ENCODE measurements at regions not wholly inside any gene's neighbourhood (a gene's known extent, or its start where the extent isn't known, plus 50 kb on each side); places are given as distances from the start of the nearest gene placed in this dataset.

DNA sequence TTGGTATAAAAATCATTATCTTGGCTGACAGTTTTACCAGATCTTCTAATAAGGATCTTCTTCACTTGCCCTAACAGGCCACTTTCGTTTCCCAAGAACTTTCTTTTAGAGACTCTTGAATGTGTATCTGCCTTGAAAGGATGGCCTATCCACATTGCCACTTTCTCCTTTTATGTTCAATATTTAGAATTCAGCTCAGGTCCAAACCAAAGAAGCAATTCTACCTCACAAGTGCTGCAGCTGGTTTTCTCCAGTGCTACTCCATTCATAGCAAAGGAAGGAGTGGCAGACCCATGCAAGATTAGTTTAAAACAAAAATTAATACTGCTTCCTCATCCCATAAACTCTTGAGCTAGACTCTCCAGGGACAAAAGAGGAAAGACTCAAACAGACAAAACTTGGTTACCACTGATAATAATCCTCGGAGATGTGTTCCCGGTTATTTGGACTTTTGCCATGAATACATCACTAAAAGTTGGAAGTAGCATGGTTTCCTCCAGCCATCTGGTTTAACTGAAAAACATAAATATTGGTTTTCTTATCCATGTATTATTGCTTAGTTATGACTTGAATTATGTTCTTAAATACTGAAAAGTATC, 401.8 kb downstream of the PABPC4L start:
- no peak overlapping the region for H3K27ac Mint-ChIP-seq
- H3K27me3 Mint-ChIP-seq = no peaks in the 10 kb centered on the region
- no peak overlapping the region for H3K4me3 Mint-ChIP-seq
- H3K9me3 Mint-ChIP-seq = no peaks in the 10 kb centered on the region
- no peaks in the 10 kb centered on the region for H3K36me3 Mint-ChIP-seq (ENCODE audit: low read depth)
- DNase-seq = no peak
- no peak for ATAC-seq
- no peaks in the 10 kb centered on the region for H3K4me1 Mint-ChIP-seq

DNA sequence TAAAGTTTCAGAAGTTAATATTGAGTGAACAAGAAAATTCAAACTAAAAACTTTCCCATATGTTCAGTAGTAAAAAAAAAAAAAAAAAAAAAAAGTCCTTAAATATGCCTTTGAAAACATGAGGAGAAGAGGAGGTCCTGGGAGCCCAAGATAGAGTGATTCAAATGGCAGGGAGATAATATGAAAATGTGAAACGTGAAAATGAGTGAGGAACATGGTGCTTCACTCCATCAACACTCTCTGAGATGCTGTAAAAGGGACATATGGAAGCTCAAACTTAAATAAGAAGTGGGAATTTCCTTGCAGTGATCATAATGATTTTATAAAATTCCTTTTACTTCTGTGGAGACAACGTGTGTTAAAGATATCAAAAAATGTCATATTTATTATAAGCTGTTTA, 423.9 kb downstream of the PABPC4L start:
- Mint-ChIP-seq H3K27me3 (no peaks in the 10 kb centered on the region), H3K9me3 (peaks cover 9% of the 10 kb centered on the region), H3K36me3 (ENCODE audit: low read depth) (no peaks in the 10 kb centered on the region), H3K27ac (no peak overlapping the region), H3K4me3 (no peak overlapping the region), H3K4me1 (no peaks in the 10 kb centered on the region)
- no peak for ATAC-seq
- DNase-seq = no peak

DNA sequence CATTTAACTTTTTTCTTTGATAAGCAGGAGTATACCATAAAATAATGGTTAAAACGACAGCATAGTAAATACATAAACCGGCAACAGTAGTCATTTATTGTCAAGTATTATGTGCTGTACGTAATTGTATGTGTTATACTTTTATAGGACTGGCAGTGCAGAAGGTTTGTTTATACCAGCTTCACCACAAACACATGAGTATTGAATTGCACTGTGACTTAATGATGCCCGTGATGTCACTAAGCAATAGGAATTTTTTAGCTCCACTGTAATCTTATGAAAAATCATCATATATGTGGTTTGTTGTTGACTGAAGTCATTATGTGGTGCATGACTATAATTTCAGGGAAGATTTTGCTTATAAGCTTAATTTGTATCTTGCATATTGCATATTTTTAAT, 424.6 kb downstream of the PABPC4L start:
- Mint-ChIP-seq H3K4me1 (no peaks in the 10 kb centered on the region), H3K27ac (no peak overlapping the region), H3K9me3 (peaks cover 5% of the 10 kb centered on the region), H3K4me3 (no peak overlapping the region), H3K27me3 (no peaks in the 10 kb centered on the region), H3K36me3 (ENCODE audit: low read depth) (no peaks in the 10 kb centered on the region)
- ATAC-seq (no peak), DNase-seq (no peak)

DNA sequence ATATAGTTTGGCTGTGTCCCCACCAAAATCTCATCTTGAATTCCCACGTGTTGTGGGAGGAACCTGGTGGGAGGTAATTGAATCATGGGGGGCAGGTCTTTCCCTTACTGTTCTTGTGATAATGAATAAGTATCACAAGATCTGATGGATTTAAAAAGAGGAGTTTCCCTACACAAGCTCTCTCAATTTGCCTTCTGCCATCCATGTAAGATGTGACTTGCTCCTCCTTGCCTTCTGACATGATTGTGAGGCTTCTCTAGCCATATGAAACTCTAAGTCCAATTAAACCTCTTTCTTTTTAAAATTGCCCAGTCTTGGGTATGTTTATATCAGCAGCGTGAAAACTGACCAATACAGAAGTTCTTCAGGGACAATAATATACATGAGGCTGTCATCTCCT, 425.1 kb downstream of the PABPC4L start:
- Mint-ChIP-seq H3K9me3 (peaks cover 5% of the 10 kb centered on the region), H3K27ac (no peak overlapping the region), H3K4me3 (no peak overlapping the region), H3K4me1 (no peaks in the 10 kb centered on the region), H3K27me3 (no peaks in the 10 kb centered on the region), H3K36me3 (ENCODE audit: low read depth) (no peaks in the 10 kb centered on the region)
- no peak for DNase-seq
- no peak for ATAC-seq

DNA sequence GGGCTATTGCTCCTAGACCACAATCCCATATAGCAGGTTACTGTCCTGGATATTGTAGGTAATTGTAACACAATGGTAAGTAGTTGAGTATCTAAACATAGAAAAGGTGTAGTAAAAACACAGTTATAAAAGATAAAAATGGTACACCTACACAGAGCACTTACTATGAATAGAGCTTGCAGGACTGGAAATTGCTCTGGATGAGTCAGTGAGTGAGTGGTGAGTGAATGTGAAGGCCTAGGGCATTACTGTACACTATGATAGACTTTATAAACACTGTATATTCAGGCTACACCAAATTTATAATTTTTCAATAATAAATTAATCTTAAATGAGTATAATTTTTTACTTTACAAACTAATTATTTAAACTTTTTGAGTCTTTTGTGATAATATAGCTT, 425.7 kb downstream of the PABPC4L start:
- no peak for DNase-seq

DNA sequence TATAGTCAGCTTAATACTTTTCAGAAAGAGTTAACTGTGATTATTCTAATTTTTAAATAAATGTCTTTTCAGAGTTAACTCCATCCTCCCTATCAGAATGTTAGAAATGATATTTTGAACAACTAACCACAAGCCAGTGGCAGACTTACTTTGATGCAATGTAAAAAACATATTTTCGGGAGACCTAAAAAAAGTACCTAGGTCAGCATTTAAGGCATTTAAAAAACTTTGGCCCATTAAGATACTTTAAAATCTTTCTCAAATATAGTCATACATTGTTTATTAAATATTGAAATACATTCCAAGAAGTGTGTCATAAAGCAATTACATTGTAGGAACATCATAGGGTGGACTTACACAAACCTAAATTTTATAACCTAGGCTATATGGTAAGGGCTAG, 426.1 kb downstream of the PABPC4L start:
- Mint-ChIP-seq H3K27ac (no peak overlapping the region), H3K9me3 (peaks cover 8% of the 10 kb centered on the region), H3K36me3 (ENCODE audit: low read depth) (no peaks in the 10 kb centered on the region), H3K4me3 (no peak overlapping the region), H3K27me3 (no peaks in the 10 kb centered on the region), H3K4me1 (no peaks in the 10 kb centered on the region)
- ATAC-seq = no peak
- DNase-seq = no peak

More for the DNA sequence above, 425.7 kb downstream of the PABPC4L start:
- no peaks in the 10 kb centered on the region for H3K4me1 Mint-ChIP-seq
- no peak overlapping the region for H3K27ac Mint-ChIP-seq
- no peaks in the 10 kb centered on the region for H3K36me3 Mint-ChIP-seq (ENCODE audit: low read depth)
- no peaks in the 10 kb centered on the region for H3K27me3 Mint-ChIP-seq
- no peak for ATAC-seq
- no peak overlapping the region for H3K4me3 Mint-ChIP-seq
- H3K9me3 Mint-ChIP-seq = peaks cover 5% of the 10 kb centered on the region

DNA sequence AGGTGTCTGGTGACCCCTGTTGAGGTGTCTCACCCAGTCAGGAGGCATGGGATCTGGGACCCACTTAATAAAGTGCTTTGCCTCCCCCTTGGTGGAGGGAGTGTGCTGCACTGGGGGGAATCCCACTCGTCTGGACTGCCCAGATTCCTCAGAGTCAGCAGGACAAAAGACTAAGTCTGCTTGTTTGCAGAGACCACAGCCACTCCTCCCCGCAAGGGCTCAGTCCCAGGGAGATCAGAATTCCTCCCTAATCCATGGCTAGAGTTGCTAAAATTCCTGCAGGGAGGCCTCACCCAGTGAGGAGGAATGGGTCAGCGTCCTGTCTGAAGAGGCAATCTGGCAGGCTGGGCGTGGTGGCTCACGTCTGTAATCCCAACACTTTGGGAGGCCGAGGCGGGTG, 442.2 kb downstream of the PABPC4L start:
- peaks cover 3% of the 10 kb centered on the region for H3K9me3 Mint-ChIP-seq
- H3K36me3 Mint-ChIP-seq (ENCODE audit: low read depth) = no peaks in the 10 kb centered on the region
- DNase-seq (no peak), ATAC-seq (no peak)
- H3K27me3 Mint-ChIP-seq = no peaks in the 10 kb centered on the region
- no peak overlapping the region for H3K4me3 Mint-ChIP-seq
- H3K4me1 Mint-ChIP-seq = no peaks in the 10 kb centered on the region
- no peak overlapping the region for H3K27ac Mint-ChIP-seq

DNA sequence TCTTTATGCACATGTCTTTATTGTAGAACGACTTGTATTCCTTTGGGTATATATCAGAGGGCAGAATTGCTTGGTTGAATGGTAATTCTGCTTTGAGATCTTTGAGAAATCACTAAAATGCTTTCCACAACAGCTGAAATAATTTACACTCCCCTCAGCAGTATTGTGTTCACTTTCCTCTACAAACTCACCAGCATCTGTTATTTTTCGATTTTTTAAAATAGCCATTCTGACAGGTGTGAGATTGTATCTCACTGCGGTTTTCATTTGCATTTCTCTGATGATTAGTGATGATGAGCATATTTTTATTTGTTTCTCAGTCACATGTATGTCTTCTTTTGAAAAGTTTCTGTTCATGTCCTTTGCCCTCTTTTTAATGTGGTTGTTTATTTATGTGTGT, 459.8 kb downstream of the PABPC4L start:
- Mint-ChIP-seq H3K36me3 (ENCODE audit: low read depth) (no peaks in the 10 kb centered on the region), H3K4me1 (no peaks in the 10 kb centered on the region), H3K9me3 (peaks cover 18% of the 10 kb centered on the region), H3K27ac (no peak overlapping the region), H3K27me3 (no peaks in the 10 kb centered on the region), H3K4me3 (no peak overlapping the region)
- DNase-seq (no peak), ATAC-seq (no peak)

DNA sequence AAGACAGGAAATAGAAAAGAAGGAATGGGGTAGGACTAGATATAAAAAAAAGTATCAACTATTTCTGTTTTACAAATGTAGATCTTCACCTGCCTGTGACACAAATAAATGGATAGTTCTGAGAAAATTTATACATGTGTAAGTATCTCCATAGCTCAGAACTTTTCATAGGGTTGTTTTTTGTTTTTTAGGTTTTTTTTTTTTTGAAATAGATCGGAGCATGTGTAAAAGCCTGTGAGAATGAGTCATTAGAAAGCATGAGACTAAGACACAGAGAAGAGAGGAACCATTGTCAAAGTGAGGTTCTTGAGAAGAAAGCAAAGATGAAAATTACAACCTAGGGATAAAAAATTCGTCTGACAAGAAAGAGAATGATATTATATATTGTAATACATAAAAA, 481.6 kb downstream of the PABPC4L start:
- Mint-ChIP-seq H3K4me1 (no peaks in the 10 kb centered on the region), H3K36me3 (ENCODE audit: low read depth) (no peaks in the 10 kb centered on the region), H3K27me3 (no peaks in the 10 kb centered on the region), H3K27ac (no peak overlapping the region), H3K4me3 (no peak overlapping the region), H3K9me3 (peaks cover 6% of the 10 kb centered on the region)
- DNase-seq (no peak), ATAC-seq (no peak)

DNA sequence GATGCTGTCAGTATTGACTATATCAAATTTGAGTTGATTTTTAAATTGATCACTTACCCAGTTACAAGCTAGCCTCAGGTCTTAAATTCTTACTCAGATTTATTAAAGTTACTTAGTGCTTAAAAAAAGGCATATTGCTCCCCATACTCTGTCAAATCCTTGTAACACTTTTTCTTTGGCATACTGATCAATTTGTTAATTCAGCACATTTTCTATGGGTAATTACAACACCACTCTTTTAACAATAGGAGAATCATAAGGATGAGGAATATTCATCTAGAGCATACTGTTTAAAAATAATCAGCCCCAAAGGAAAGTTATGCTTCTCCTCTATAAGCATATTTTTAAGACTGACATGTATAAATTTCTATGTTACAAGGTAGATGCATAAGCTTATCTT, 482.5 kb downstream of the PABPC4L start:
- H3K4me3 Mint-ChIP-seq = no peak overlapping the region
- no peaks in the 10 kb centered on the region for H3K36me3 Mint-ChIP-seq (ENCODE audit: low read depth)
- peaks cover 6% of the 10 kb centered on the region for H3K9me3 Mint-ChIP-seq
- no peaks in the 10 kb centered on the region for H3K27me3 Mint-ChIP-seq
- DNase-seq (no peak), ATAC-seq (no peak)
- no peaks in the 10 kb centered on the region for H3K4me1 Mint-ChIP-seq
- no peak overlapping the region for H3K27ac Mint-ChIP-seq

DNA sequence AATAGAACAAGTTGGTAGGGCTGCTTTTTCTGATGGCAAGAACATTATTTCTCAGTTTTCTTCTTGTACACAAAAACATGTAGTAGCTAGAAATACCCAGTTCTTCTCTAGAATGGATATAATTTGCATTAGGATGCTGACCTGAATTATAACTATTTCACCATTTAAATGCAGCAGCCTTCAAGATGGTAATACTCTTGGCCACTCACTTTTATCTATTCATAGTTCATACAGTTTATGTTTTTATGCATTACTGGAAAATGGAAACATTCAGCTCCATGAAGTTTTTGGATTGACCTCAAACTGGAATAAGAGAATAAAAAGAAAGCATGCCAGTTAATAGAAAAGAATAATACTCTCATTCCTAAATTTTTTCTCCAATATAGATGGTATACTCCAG, 487.4 kb downstream of the PABPC4L start:
- Mint-ChIP-seq H3K27ac (no peak overlapping the region), H3K27me3 (no peaks in the 10 kb centered on the region), H3K9me3 (no peaks in the 10 kb centered on the region), H3K4me3 (no peak overlapping the region), H3K4me1 (no peaks in the 10 kb centered on the region), H3K36me3 (ENCODE audit: low read depth) (no peaks in the 10 kb centered on the region)
- no peak for ATAC-seq
- DNase-seq = no peak

DNA sequence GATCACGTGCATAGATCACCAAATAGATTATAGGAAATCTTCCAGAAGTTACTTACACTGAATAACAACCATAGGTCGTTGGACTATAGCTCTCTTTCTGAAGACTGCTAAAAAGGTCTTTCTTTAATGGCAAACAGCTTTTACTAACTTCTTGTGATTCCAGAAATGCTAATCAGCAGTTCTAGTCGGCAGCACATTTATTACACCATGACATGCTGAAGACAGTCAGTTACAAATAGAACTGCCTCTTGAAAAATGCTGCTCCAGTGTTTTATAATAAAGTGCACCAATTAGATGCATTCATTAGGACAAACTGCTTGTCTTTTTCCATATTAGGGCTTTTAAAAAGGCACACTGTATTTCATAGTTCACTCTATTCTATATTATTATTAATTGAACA, 488.2 kb downstream of the PABPC4L start:
- no peaks in the 10 kb centered on the region for H3K4me1 Mint-ChIP-seq
- DNase-seq (no peak), ATAC-seq (no peak)

DNA sequence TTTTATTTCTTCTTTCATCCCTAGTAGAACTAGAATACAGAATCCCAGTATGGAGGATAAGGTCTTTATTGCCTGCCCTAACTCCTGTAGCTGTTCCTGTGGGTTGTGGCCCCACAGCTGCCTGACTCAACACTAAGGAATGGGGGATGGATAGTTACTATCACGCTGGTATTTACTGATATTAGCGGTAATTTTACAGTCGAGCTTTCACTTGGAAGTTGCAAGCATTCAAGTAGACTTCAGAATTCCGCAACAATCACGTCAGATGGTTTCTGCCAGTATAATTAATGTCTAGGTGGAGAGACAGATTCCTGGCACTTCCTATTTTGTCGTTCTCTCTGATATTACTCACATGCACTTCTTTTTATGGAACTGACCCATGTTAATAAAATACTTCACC, 489.8 kb downstream of the PABPC4L start:
- DNase-seq (no peak), ATAC-seq (no peak)
- H3K4me3 Mint-ChIP-seq = no peak overlapping the region
- H3K27me3 Mint-ChIP-seq = no peaks in the 10 kb centered on the region
- H3K36me3 Mint-ChIP-seq (ENCODE audit: low read depth) = no peaks in the 10 kb centered on the region
- H3K27ac Mint-ChIP-seq = no peak overlapping the region
- H3K4me1 Mint-ChIP-seq = no peaks in the 10 kb centered on the region
- H3K9me3 Mint-ChIP-seq = peaks cover 4% of the 10 kb centered on the region

More for the DNA sequence above, 488.2 kb downstream of the PABPC4L start:
- no peak overlapping the region for H3K27ac Mint-ChIP-seq
- H3K36me3 Mint-ChIP-seq (ENCODE audit: low read depth) = no peaks in the 10 kb centered on the region
- no peak overlapping the region for H3K4me3 Mint-ChIP-seq
- H3K9me3 Mint-ChIP-seq = peaks cover 4% of the 10 kb centered on the region
- H3K27me3 Mint-ChIP-seq = no peaks in the 10 kb centered on the region

DNA sequence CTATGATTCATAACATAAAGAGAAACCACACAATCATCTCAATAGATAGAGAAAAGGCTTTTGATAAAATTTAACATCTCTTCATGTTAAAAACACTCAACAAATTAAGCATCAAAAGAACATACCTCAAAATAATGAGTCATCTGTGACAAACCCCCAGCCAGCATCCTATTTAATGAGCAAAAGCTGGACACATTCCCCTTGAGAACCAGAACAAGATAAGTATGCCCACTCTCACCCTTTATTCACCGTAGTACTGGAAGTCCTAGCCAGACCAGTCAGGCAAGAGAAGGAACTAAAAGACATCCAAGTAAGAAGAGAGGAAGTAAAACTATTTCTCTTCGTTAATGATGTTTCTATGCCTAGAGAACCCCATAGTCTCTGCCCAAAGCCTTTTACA, 507.2 kb downstream of the PABPC4L start:
- H3K27me3 Mint-ChIP-seq = no peaks in the 10 kb centered on the region
- H3K4me1 Mint-ChIP-seq = no peaks in the 10 kb centered on the region
- DNase-seq (no peak), ATAC-seq (no peak)
- peaks cover 19% of the 10 kb centered on the region for H3K9me3 Mint-ChIP-seq
- H3K36me3 Mint-ChIP-seq (ENCODE audit: low read depth) = no peaks in the 10 kb centered on the region
- no peak overlapping the region for H3K4me3 Mint-ChIP-seq
- no peak overlapping the region for H3K27ac Mint-ChIP-seq

DNA sequence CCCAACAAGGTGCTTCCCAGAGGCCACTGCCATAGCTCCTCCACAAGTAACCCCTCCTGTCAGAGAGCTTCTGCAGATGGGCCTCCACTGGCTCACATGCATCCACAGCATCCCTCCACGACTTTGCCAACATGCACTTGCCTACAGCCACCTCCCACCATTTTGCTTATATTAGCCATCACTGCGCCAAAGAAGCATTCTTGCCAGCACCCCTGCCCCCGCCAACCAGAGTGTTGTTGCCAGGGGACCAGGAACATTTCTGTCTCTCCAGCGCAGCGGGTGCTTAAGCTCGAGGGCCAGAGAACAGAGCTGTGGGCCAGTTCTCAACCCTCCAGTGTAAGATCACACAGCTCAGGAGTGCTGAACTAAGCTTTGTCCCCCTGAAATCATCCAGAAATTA, 517.6 kb downstream of the PABPC4L start:
- no peaks in the 10 kb centered on the region for H3K27me3 Mint-ChIP-seq
- H3K27ac Mint-ChIP-seq = no peak overlapping the region
- DNase-seq (no peak), ATAC-seq (no peak)
- H3K9me3 Mint-ChIP-seq = peaks cover 14% of the 10 kb centered on the region
- no peak overlapping the region for H3K4me3 Mint-ChIP-seq
- H3K4me1 Mint-ChIP-seq = no peaks in the 10 kb centered on the region
- no peaks in the 10 kb centered on the region for H3K36me3 Mint-ChIP-seq (ENCODE audit: low read depth)

All from activated naive CD8-positive, alpha-beta T cell treated with anti-CD3 and anti-CD28 coated beads, Interleukin-2, amount 50 U/mL, for 24 hours (primary cell).